Forelimb muscle (tissue), 1 donor: ENCODE measurements at regions not wholly inside any gene's neighbourhood (a gene's known extent, or its start where the extent isn't known, plus 50 kb on each side); places are given as distances from the start of the nearest gene placed in this dataset.

Experiments
- DNase-seq: peaks from one replicate; pipeline ENCODE4 v3.0.0-alpha.2; 2013; ENCODE audit warnings: low read depth

- no peak for DNase-seq
These were observed 135.5 kb upstream of the SORCS3 start for GRCh38 chr10:104505521-104506042.

- no peak for DNase-seq
These were observed 131.1 kb upstream of the SORCS3 start for GRCh38 chr10:104509981-104510380.

GRCh38 chr10:104510644-104511043 is 130.4 kb upstream of the SORCS3 start:
- DNase-seq: no peak

GRCh38 chr10:104512800-104513199 is 128.3 kb upstream of the SORCS3 start:
- no peak for DNase-seq

GRCh38 chr10:104515678-104516199 is 125.4 kb upstream of the SORCS3 start:
- no peak for DNase-seq

GRCh38 chr10:104516986-104517385 is 124.1 kb upstream of the SORCS3 start:
- no peak for DNase-seq

- DNase-seq: no peak
These were observed 123.1 kb upstream of the SORCS3 start for GRCh38 chr10:104517946-104518345.

GRCh38 chr10:104518891-104519290 is 122.2 kb upstream of the SORCS3 start:
- no peak for DNase-seq

GRCh38 chr10:104520653-104521052 is 120.4 kb upstream of the SORCS3 start:
- no peak for DNase-seq

- no peak for DNase-seq
These were observed 119.0 kb upstream of the SORCS3 start for GRCh38 chr10:104521901-104522694.

GRCh38 chr10:104526188-104526587 is 114.9 kb upstream of the SORCS3 start:
- DNase-seq: no peak

GRCh38 chr10:104527013-104527412 is 114.1 kb upstream of the SORCS3 start:
- DNase-seq: no peak

GRCh38 chr10:104540181-104540580 is 100.9 kb upstream of the SORCS3 start:
- DNase-seq: no peak

GRCh38 chr10:104541820-104542219 is 99.3 kb upstream of the SORCS3 start:
- DNase-seq: no peak

GRCh38 chr10:104546336-104546735 is 94.8 kb upstream of the SORCS3 start:
- no peak for DNase-seq

- DNase-seq: no peak
These were observed 94.3 kb upstream of the SORCS3 start for GRCh38 chr10:104546756-104547155.

GRCh38 chr10:104548090-104548489 is 93.0 kb upstream of the SORCS3 start:
- DNase-seq: no peak

GRCh38 chr10:104556831-104557230 is 84.3 kb upstream of the SORCS3 start:
- DNase-seq: no peak

- no peak for DNase-seq
These were observed 83.1 kb upstream of the SORCS3 start for GRCh38 chr10:104557966-104558365.

- no peak for DNase-seq
These were observed 81.2 kb upstream of the SORCS3 start for GRCh38 chr10:104559935-104560334.

- DNase-seq: no peak
These were observed 78.0 kb upstream of the SORCS3 start for GRCh38 chr10:104563051-104563450.

GRCh38 chr10:104563548-104563947 is 77.5 kb upstream of the SORCS3 start:
- no peak for DNase-seq

- DNase-seq: no peak
These were observed 66.7 kb upstream of the SORCS3 start for GRCh38 chr10:104574427-104574826.
